SHP77 treated with DMSO at 0.1 percent for 48 hours (cell line): ENCODE measurements at regions not wholly inside any gene's neighbourhood (a gene's known extent, or its start where the extent isn't known, plus 50 kb on each side); places are given as distances from the start of the nearest gene placed in this dataset.

Experiments
- DNase-seq: peaks from one replicate; lab custom pipeline; 2025; lab: John Stamatoyannopoulos, UW

DNA sequence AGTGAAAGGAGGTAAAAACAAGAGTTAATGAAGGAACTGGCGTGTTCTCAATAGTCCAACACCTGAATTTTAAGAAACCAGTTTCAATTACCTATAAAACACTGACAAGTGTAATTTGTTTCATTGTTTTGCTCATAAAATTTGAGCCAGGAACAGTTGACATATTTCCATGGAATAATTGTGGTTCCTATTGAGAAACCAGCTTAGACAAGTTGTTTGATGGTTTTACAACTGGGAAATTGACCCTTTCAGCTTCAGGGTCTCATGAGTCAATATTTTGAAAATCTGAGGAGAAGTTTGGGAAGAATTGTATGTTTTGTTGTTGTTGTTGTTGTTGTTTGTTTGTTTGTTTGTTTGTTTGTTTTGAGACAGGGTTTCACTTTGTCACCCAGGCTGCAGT lies 69.1 kb upstream of the GADD45A start:
- DNase-seq = no peak

GRCh38 chr1:67616394-67616985 lies 68.5 kb upstream of the GADD45A start:
- DNase-seq = no peak

- no peak for DNase-seq
Measured at GRCh38 chr1:67618285-67619018, 66.5 kb upstream of the GADD45A start.

- DNase-seq = no peak
Measured at GRCh38 chr1:67619080-67619479, 65.9 kb upstream of the GADD45A start.

GRCh38 chr1:67623906-67624305 lies 61.1 kb upstream of the GADD45A start:
- no peak for DNase-seq

- DNase-seq = no peak
Measured at GRCh38 chr1:67624680-67625079, 60.3 kb upstream of the GADD45A start.

DNA sequence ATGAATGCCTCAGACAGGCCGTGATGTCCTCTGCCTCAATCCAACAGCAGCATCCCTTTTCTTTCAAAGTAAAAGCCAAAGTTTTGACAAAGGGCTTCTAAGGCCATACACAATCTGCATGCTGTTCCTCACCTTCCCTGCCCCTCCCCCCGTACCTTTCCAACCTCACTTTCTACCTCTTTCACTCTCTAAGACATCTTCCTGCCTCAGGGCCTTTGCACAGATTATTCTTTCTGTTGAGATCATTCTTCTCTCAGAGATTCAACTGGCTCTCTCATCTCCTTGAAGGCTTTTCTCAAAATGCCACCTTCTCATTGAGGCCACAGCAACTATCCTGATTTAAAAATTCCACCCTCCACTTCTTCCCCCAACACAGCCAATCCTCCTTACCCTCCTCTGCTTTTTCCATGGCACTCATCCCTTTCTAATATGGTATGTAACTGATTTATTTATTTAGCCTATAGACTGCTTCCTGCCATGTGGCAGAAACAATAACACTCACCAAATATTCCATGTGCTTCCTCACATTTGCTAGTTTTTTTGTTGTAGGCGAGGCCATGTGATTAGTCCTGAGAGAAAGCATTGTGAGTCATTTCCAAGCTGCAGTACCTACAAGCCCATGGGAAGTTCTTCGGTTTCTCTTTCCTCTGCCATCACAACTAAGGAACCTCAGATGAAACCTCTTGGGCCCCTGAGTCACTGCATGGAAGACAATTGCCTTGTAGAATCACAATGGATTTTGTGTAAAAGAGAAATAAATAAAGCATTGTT lies 58.7 kb upstream of the GADD45A start:
- no peak for DNase-seq

- DNase-seq = no peak
Measured at GRCh38 chr1:67626861-67627235, 58.2 kb upstream of the GADD45A start.

DNA sequence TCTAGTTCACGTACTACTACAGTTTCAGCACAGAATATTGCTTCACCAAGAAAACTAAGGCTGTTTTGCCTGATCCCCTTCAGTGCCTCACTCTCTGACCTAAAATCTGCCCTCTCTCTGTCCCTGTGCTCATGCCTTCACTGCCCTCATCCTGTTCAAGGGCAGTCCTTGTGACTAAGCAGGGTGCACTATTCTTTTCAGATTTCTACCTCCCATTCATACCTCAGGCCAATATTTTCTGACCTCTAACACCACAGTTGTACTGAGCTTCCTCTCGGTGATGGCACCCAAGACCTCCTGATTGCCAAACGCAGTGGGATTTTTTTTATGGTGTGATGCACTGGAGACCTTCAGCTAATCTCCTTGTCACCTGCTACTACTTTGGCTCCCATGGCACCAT lies 57.7 kb upstream of the GADD45A start:
- no peak for DNase-seq

DNA sequence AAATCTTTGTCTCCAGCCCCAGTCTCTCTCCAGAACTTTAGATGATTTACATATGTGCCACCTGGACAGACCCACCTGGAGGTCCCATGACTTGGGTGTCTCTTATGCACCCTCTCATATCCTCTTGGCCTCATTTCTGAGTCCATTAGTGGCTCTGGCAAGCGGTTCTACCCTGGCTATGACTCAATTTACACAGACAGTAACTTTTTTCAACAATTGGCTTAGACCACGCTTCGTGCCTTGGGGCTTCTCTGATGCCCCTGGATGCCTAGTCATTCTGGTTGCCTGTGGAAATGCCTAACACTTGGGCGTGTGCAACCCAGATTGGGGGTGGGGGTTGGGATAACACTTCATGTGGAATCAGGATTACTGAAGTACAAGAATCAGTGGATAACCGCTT lies 57.1 kb upstream of the GADD45A start:
- DNase-seq = no peak

GRCh38 chr1:67629370-67630075 lies 55.5 kb upstream of the GADD45A start:
- DNase-seq = no peak

DNA sequence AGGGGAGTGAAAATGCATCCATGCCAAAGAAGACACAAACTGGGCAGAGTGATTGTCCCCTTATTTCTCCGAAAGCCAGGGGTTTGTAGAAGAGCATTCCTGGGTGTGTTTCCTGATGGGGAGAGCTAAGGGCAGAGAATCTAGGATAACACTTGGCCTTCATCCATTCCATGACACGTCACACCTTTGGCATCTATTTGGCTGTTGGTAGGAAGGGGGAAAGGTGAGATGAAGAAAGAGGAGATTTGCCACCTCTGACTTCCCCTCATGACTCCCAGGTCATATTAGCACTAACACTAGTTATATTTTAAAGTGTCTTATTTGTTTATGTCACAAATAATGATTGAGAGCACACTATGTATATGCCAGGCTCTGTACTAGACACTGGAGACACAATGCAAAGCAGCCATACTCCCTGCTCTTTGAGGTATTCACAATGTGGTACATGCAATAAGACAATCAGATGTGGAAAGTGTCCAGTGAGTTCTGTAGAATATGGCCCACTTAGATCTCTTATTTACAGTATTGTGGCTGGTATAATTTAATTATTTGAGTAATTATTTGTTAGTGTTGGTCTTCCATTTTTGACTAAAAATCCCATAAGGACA lies 54.5 kb upstream of the GADD45A start:
- DNase-seq = no peak

DNA sequence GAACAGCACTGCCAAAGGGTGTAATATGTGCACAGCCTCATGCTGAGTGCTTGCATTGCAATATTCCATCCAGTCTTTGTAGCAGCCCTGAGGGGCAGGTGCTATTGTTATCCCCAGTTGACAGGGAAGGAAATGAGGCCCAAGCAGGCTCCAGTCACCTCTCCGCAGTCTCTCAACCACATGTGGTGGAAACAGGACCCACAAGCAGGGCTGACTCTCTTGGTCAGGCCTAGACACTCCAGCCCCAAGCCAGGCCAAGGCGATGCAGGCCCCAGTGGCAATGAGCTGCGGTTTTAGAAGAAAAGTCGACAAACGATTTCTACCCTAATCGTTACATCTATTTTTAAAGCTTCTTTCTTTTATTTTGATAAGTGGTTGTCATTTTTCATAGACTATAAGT lies 52.6 kb upstream of the GADD45A start:
- no peak for DNase-seq

GRCh38 chr1:67632811-67633655 lies 52.0 kb upstream of the GADD45A start:
- DNase-seq = no peak

DNA sequence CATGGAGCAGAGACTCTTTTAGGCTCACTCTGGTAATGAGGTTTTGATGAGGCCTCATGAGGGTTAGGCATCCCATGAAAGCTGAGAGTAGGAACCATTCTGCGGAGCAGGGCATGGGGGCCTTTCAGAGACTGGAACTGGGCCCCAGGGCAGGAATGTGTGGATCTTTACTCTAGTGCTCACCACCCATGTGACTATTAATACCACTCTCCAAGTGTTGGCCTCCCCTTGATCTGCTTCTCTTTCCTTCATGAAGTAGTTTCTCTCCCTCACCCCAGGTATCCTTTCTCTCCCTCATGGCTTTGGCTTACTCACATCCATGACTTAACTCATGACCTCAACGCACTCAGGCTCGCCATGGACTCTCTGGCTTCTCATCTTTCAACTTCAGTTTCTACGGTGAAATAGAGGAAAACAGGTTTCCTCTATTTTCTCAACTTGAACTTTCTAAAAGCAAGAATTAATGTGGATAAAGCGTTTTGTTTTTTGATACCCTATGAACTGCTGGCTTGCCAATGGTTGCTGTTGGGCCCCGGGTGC lies 50.5 kb upstream of the GADD45A start:
- DNase-seq = no peak

GRCh38 chr1:67635055-67635809 lies 49.8 kb upstream of the GADD45A start:
- no peak for DNase-seq
